HCT116 (cell line): ENCODE measurements at regions not wholly inside any gene's neighbourhood (a gene's known extent, or its start where the extent isn't known, plus 50 kb on each side); places are given as distances from the start of the nearest gene placed in this dataset.

Source experiments
- ATAC-seq: fragments of 200-7000 bp; cut with Tn5 transposase; 2 replicates; pipeline ENCODE4 v1.9.1; 2020; ENCODE audit warnings: mild to moderate bottlenecking, moderate library complexity
- BruUV-seq: library from RNA; stranded (reverse); fragments of 400-500 nt; replicated peaks from 2 replicates; lab custom pipeline; 2021; lab: Mats Ljungman, UMichigan
- CTCF ChIA-PET: fragments of 300-600 bp; sonication (Branson Sonifier 250); formaldehyde crosslinking; loops from one replicate; lab custom pipeline; 2021; ENCODE audit warnings: antibody characterized with exemption; lab: Charles Lee
- POLR2A ChIA-PET: fragments of 300-600, 350-600 bp; sonication (Branson Sonifier 250); formaldehyde crosslinking; loops from one replicate; lab custom pipeline; 2021; ENCODE audit warnings: antibody characterized with exemption; lab: Charles Lee
- RAD21 ChIA-PET, 2 experiments: fragments of 300-600 bp; sonication (Branson Sonifier 250); formaldehyde crosslinking; loops; one replicate each; lab custom pipeline; 2023; ENCODE audit warnings: low total read pairs in 2 of 2; ENCODE audit not compliant: uncharacterized antibody in 2 of 2, unreplicated experiment in 2 of 2, low non-redundant PET in 1 of 2; lab: Charles Lee
- DNase-seq: peaks from one replicate; pipeline ENCODE4 v3.0.0-alpha.2; 2010; ENCODE audit warnings: low read depth, low spot score
- H2AFZ ChIP-seq: fragments of 200-600 bp; shearing (Covaris generic), sonication (generic); 2 replicates; pipeline ENCODE4 v1.6.1; 2017; ENCODE audit warnings: low read depth, mixed run types, mixed read lengths, antibody characterized with exemption, low read length; ENCODE audit not compliant: poor library complexity, severe bottlenecking
- H3K27ac ChIP-seq: 2 replicates; pipeline ENCODE4 v1.5.1; 2012; ENCODE audit warnings: low read depth, low read length
- H3K27me3 ChIP-seq: fragments of 200-600 bp; sonication (generic); 2 replicates; pipeline ENCODE4 v1.6.1; 2016; ENCODE audit warnings: mixed run types, low read length, mixed read lengths; ENCODE audit not compliant: insufficient read depth
- H3K36me3 ChIP-seq, 2 experiments: fragments of 200-500 bp in 1 of 2; fragments of 200-600 bp in 1 of 2; sonication (Bioruptor generic) in 1 of 2; sonication (generic) in 1 of 2; 2 replicates each; pipeline versions ENCODE4 v1.5.1 to v1.6.1; 2014 to 2016; ENCODE audit warnings: low read length in 2 of 2, inconsistent platforms in 1 of 2, mixed read lengths in 1 of 2, mixed run types in 1 of 2; ENCODE audit not compliant: insufficient read depth in 2 of 2, control insufficient read depth in 1 of 2
- H3K4me1 ChIP-seq, 2 experiments: fragments of 200-600 bp in 1 of 2; sonication (generic) in 1 of 2; 2 replicates each; pipeline versions ENCODE4 v1.5.1 to v1.6.1; 2012 to 2017; ENCODE audit warnings: low read length in 2 of 2, inconsistent platforms in 1 of 2, mild to moderate bottlenecking in 1 of 2, mixed read lengths in 1 of 2, mixed run types in 1 of 2, moderate library complexity in 1 of 2; ENCODE audit not compliant: insufficient read depth in 2 of 2, control insufficient read depth in 1 of 2
- H3K4me2 ChIP-seq: fragments of 200-600 bp; sonication (generic); 2 replicates; pipeline ENCODE4 v1.6.1; 2017; ENCODE audit warnings: mixed run types, low read length, mixed read lengths
- H3K4me3 ChIP-seq, 2 experiments: fragments of 200-600 bp in 1 of 2; sonication (generic) in 1 of 2; replicated peaks in 1 of 2; 2 replicates each; pipeline ENCODE4 v1.5.1; 2011 to 2016; ENCODE audit warnings: low read length in 2 of 2, control low read depth in 1 of 2, low read depth in 1 of 2, mild to moderate bottlenecking in 1 of 2, mixed read lengths in 1 of 2, mixed run types in 1 of 2
- H3K79me2 ChIP-seq: fragments of 200-600 bp; sonication (generic); 2 replicates; pipeline ENCODE4 v1.6.1; 2017; ENCODE audit warnings: mild to moderate bottlenecking, mixed run types, low read length, moderate library complexity, mixed read lengths; ENCODE audit not compliant: insufficient read depth
- H3K9ac ChIP-seq: fragments of 200-600 bp; sonication (generic); 2 replicates; pipeline ENCODE4 v1.6.1; 2016; ENCODE audit warnings: low read length, mixed read lengths
- H3K9me2 ChIP-seq: fragments of 200-600 bp; sonication (generic), shearing (Covaris generic); 2 replicates; pipeline ENCODE4 v1.6.1; 2017; ENCODE audit warnings: mixed run types, mild to moderate bottlenecking, moderate library complexity; ENCODE audit not compliant: insufficient read depth
- H3K9me3 ChIP-seq, 2 experiments: fragments of 200-500 bp in 1 of 2; fragments of 200-600 bp in 1 of 2; sonication (Bioruptor generic) in 1 of 2; sonication (generic) in 1 of 2; 2 replicates each; pipeline ENCODE4 v1.6.1; 2014 to 2017; ENCODE audit warnings: low read length in 2 of 2, mixed read lengths in 2 of 2, inconsistent platforms in 1 of 2, low read depth in 1 of 2, mild to moderate bottlenecking in 1 of 2, mixed run types in 1 of 2, moderate library complexity in 1 of 2; ENCODE audit not compliant: control insufficient read depth in 1 of 2, insufficient read depth in 1 of 2
- H4K20me1 ChIP-seq: fragments of 200-600 bp; sonication (generic), shearing (Covaris generic); 2 replicates; pipeline ENCODE4 v1.6.1; 2017; ENCODE audit warnings: mixed run types, mild to moderate bottlenecking, moderate library complexity; ENCODE audit not compliant: insufficient read depth
- ATF3 ChIP-seq: IDR thresholded peaks from 2 replicates; pipeline ENCODE4 v1.6.1; 2012
- CTCF ChIP-seq, 3 experiments: fragments of 200-600 bp in 1 of 3; sonication (generic) in 1 of 3; IDR thresholded peaks in 2 of 3; conservative IDR thresholded peaks in 1 of 3; 2 replicates each; pipeline ENCODE4 v1.5.1; 2012 to 2017; ENCODE audit warnings: low read depth in 2 of 3, low read length in 2 of 3, antibody characterized with exemption in 1 of 3, borderline replicate concordance in 1 of 3, control low read depth in 1 of 3, mild to moderate bottlenecking in 1 of 3, mixed read lengths in 1 of 3, mixed run types in 1 of 3, moderate library complexity in 1 of 3; ENCODE audit not compliant: insufficient read depth in 1 of 3
- ELF1 ChIP-seq: IDR thresholded peaks from 2 replicates; pipeline ENCODE4 v1.6.1; 2012; ENCODE audit warnings: low read depth, borderline replicate concordance
- EZH2 ChIP-seq: fragments of 200-600 bp; sonication (generic); IDR thresholded peaks from 2 replicates; pipeline ENCODE4 v1.6.1; 2017; ENCODE audit warnings: antibody characterized with exemption, mixed run types
- EZH2phosphoT487 ChIP-seq: fragments of 200-600 bp; IDR thresholded peaks from 2 replicates; pipeline ENCODE4 v1.6.1; 2018; ENCODE audit warnings: antibody characterized with exemption, borderline replicate concordance
- POLR2A ChIP-seq: IDR thresholded peaks from 2 replicates; pipeline ENCODE4 v1.7.0; 2011; ENCODE audit warnings: borderline replicate concordance; ENCODE audit not compliant: insufficient read depth, insufficient read length; ENCODE audit errors: extremely low read depth
- RAD21 ChIP-seq: IDR thresholded peaks from 2 replicates; pipeline ENCODE4 v1.6.1; 2012; ENCODE audit warnings: low read depth, mild to moderate bottlenecking
- SRF ChIP-seq: IDR thresholded peaks from 2 replicates; pipeline ENCODE4 v1.6.1; 2012; ENCODE audit warnings: low read depth
- ZFX ChIP-seq: fragments of 450-650 bp; IDR thresholded peaks from 2 replicates; pipeline ENCODE4 v1.6.1; 2017
- intact Hi-C: fragments of 100-400 bp; cut with micrococcal nuclease; formaldehyde crosslinking; loops from 2 replicates; pipeline ENCODE4 v1.10.0; 2022

GRCh38 chr5:4420177-4420576, 720.0 kb upstream of the ADAMTS16 start:
- no peak overlapping the region for H2AFZ ChIP-seq
- RAD21 ChIA-PET = no interaction called here
- no peak overlapping the region for H3K27ac ChIP-seq
- no peak overlapping the region for H3K4me2 ChIP-seq
- DNase-seq (no peak), ATAC-seq (no peak)
- H3K9ac ChIP-seq = no peak overlapping the region
- POLR2A ChIA-PET = no interaction called here
- no peaks in the 10 kb centered on the region for H3K79me2 ChIP-seq
- H3K36me3 ChIP-seq = no peaks in the 10 kb centered on the region
- H3K9me2 ChIP-seq = no peaks in the 10 kb centered on the region
- H3K27me3 ChIP-seq = no peaks in the 10 kb centered on the region
- no peaks in the 10 kb centered on the region for H3K4me1 ChIP-seq
- CTCF ChIA-PET = no interaction called here
- H3K4me3 ChIP-seq = no peak overlapping the region
- H4K20me1 ChIP-seq = no peaks in the 10 kb centered on the region
- BruUV-seq = no TSS peak
- TF ChIP-seq CTCF (IDR thresholded peaks at IDR 0.05 in 2 of 3, conservative IDR thresholded peaks at IDR 0.05 in 1 of 3; ENCODE audit: borderline replicate concordance in 1 of 3, insufficient read depth in 1 of 3, low read depth in 2 of 3, low read length in 2 of 3) (no peak), EZH2 (no peak), EZH2phosphoT487 (no peak), ATF3 (no peak), POLR2A (no peak), RAD21 (no peak), ZFX (no peak), ELF1 (no peak)
- intact Hi-C loops = no loop called here
- H3K9me3 ChIP-seq = peaks cover 30 to 54% of the 10 kb centered on the region in 2 experiments; a peak in 2 of 4 replicates

DNA sequence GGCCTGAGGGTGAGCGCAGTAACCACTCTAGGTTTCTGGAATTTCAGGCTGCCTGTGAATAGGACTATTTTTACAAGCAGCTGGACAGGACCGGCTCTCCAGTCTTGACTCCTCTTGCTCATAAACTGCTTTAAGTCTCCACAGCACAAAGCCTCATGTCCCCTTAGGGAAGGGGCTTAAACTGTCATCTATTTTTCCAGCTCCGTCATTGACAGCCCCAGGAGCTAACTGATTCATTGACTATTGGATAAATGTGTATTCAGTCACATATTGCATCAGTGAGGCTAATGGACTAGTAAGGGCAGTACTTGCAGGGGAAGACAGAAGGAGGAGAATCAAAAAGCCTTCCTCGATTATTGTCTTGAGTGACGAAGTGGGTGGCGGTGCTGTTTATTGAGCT, 719.4 kb upstream of the ADAMTS16 start:
- no TSS peak for BruUV-seq
- H2AFZ ChIP-seq = no peak overlapping the region
- peaks cover 30 to 51% of the 10 kb centered on the region in 2 experiments; a peak in 2 of 4 replicates for H3K9me3 ChIP-seq
- ChIA-PET RAD21 (no interaction called here), CTCF (no interaction called here), POLR2A (no interaction called here)
- intact Hi-C loops = no loop called here
- H3K79me2 ChIP-seq = no peaks in the 10 kb centered on the region
- H3K9ac ChIP-seq = no peak overlapping the region
- no peaks in the 10 kb centered on the region for H4K20me1 ChIP-seq
- no peak for DNase-seq
- ATAC-seq = no peak
- H3K36me3 ChIP-seq = no peaks in the 10 kb centered on the region
- no peak overlapping the region for H3K4me3 ChIP-seq
- H3K4me2 ChIP-seq = no peak overlapping the region
- no peaks in the 10 kb centered on the region for H3K4me1 ChIP-seq
- TF ChIP-seq SRF (no peak), EZH2 (no peak), EZH2phosphoT487 (no peak), RAD21 (no peak)
- H3K27ac ChIP-seq = no peak overlapping the region
- no peaks in the 10 kb centered on the region for H3K9me2 ChIP-seq
- no peaks in the 10 kb centered on the region for H3K27me3 ChIP-seq
